SK-N-SH (cell line): ENCODE measurements at regions not wholly inside any gene's neighbourhood (a gene's known extent, or its start where the extent isn't known, plus 50 kb on each side); places are given as distances from the start of the nearest gene placed in this dataset.

Experiments
- CTCF ChIA-PET: fragments of 300-600, 350-600 bp; formaldehyde crosslinking; extraction: SDS; loops from one replicate; lab custom pipeline; 2021; lab: Yijun Ruan, JAX
- POLR2A ChIA-PET: fragments of 350-600 bp; sonication (Branson Sonifier 250); formaldehyde crosslinking; extraction: SDS; loops from one replicate; lab custom pipeline; 2020; ENCODE audit warnings: antibody characterized with exemption, inconsistent platforms; lab: Yijun Ruan, JAX
- DNase-seq: peaks from one replicate; pipeline ENCODE4 v3.0.0; 2012
- H2AFZ ChIP-seq: fragments of 200-600 bp; sonication (generic); 2 replicates; pipeline ENCODE4 v1.8.1; 2016; ENCODE audit warnings: antibody characterized with exemption, mild to moderate bottlenecking, low read depth
- H3F3A ChIP-seq: fragments of 200-600 bp; sonication (generic); replicated peaks from 2 replicates; pipeline ENCODE3; 2016; ENCODE audit warnings: antibody characterized with exemption, mild to moderate bottlenecking; ENCODE audit not compliant: insufficient read depth
- H3K27ac ChIP-seq, 2 experiments: fragments of 200-500 bp in 1 of 2; fragments of 200-600 bp in 1 of 2; sonication (Bioruptor generic) in 1 of 2; sonication (generic), shearing (Covaris generic) in 1 of 2; 2 replicates each; pipeline versions ENCODE4 v1.5.1 to v1.6.1; 2014 to 2016; ENCODE audit warnings: low read depth in 2 of 2, inconsistent platforms in 1 of 2, low read length in 1 of 2, mild to moderate bottlenecking in 1 of 2, mixed read lengths in 1 of 2
- H3K27me3 ChIP-seq: fragments of 200-600 bp; sonication (generic), shearing (Covaris generic); 2 replicates; pipeline ENCODE4 v1.6.1; 2016; ENCODE audit warnings: mixed run types; ENCODE audit not compliant: insufficient read depth
- H3K36me3 ChIP-seq, 2 experiments: fragments of 200-500 bp in 1 of 2; fragments of 200-600 bp in 1 of 2; sonication (Bioruptor generic) in 1 of 2; sonication (generic) in 1 of 2; replicated peaks in 1 of 2; 2 replicates each; pipeline versions ENCODE3 to v1.5.1; 2014 to 2016; ENCODE audit warnings: low read length in 1 of 2, mild to moderate bottlenecking in 1 of 2; ENCODE audit not compliant: insufficient read depth in 2 of 2, control insufficient read depth in 1 of 2
- H3K4me1 ChIP-seq, 2 experiments: fragments of 200-500 bp in 1 of 2; fragments of 200-600 bp in 1 of 2; sonication (Bioruptor generic) in 1 of 2; sonication (generic), shearing (Covaris generic) in 1 of 2; 2 replicates each; pipeline versions ENCODE4 v1.5.1 to v1.6.1; 2014 to 2016; ENCODE audit warnings: low read depth in 1 of 2, low read length in 1 of 2, mixed run types in 1 of 2; ENCODE audit not compliant: insufficient read depth in 2 of 2, control insufficient read depth in 1 of 2
- H3K4me2 ChIP-seq: fragments of 200-600 bp; sonication (generic), shearing (Covaris generic); 2 replicates; pipeline ENCODE4 v1.6.1; 2017; ENCODE audit warnings: mixed run types
- H3K4me3 ChIP-seq, 2 experiments: fragments of 200-500 bp in 1 of 2; fragments of 200-600 bp in 1 of 2; sonication (Bioruptor generic) in 1 of 2; sonication (generic), shearing (Covaris generic) in 1 of 2; 2 replicates each; pipeline versions ENCODE4 v1.5.1 to v1.8.1; 2014 to 2016; ENCODE audit warnings: low read depth in 2 of 2, inconsistent platforms in 1 of 2, low read length in 1 of 2, mild to moderate bottlenecking in 1 of 2, mixed read lengths in 1 of 2, moderate library complexity in 1 of 2
- H3K79me2 ChIP-seq: fragments of 200-600 bp; sonication (generic); 2 replicates; pipeline ENCODE4 v1.8.1; 2017; ENCODE audit warnings: mild to moderate bottlenecking; ENCODE audit not compliant: insufficient read depth
- H3K9ac ChIP-seq: fragments of 200-600 bp; sonication (generic); 2 replicates; pipeline ENCODE4 v1.6.1; 2017; ENCODE audit warnings: mixed run types
- H3K9me2 ChIP-seq: fragments of 200-600 bp; sonication (generic); 2 replicates; pipeline ENCODE4 v1.6.1; 2017; ENCODE audit warnings: mixed run types
- H3K9me3 ChIP-seq: fragments of 200-600 bp; sonication (generic); 2 replicates; pipeline ENCODE4 v1.6.1; 2017; ENCODE audit warnings: mixed run types, mild to moderate bottlenecking, moderate library complexity
- H4K20me1 ChIP-seq: fragments of 200-600 bp; sonication (generic); 2 replicates; pipeline ENCODE4 v1.6.1; 2017; ENCODE audit warnings: mild to moderate bottlenecking, mixed run types; ENCODE audit not compliant: insufficient read depth
- ELF1 ChIP-seq: IDR thresholded peaks from 2 replicates; pipeline ENCODE4 v1.4.0; 2012
- NFIC ChIP-seq: IDR thresholded peaks from 2 replicates; pipeline ENCODE4 v1.4.0; 2012; ENCODE audit warnings: borderline replicate concordance
- POLR2AphosphoS5 ChIP-seq: IDR thresholded peaks from 2 replicates; pipeline ENCODE4 v1.6.1; 2012; ENCODE audit warnings: low read depth, low read length
- RAD21 ChIP-seq: IDR thresholded peaks from 2 replicates; pipeline ENCODE4 v1.6.1; 2012; ENCODE audit warnings: mild to moderate bottlenecking, low read length
- RCOR1 ChIP-seq: fragments of 150-350 bp; IDR thresholded peaks from 2 replicates; pipeline ENCODE4 v1.6.1; 2017; ENCODE audit warnings: antibody characterized with exemption, low read length
- REST ChIP-seq: IDR thresholded peaks from 2 replicates; pipeline ENCODE4 v1.6.1; 2012; ENCODE audit warnings: mild to moderate bottlenecking, low read depth, low read length, moderate library complexity
- RFX5 ChIP-seq: IDR thresholded peaks from 2 replicates; pipeline ENCODE4 v1.6.1; 2012; ENCODE audit warnings: mild to moderate bottlenecking, improper control_type of control experiment, low read length
- TAF1 ChIP-seq: IDR thresholded peaks from 2 replicates; pipeline ENCODE4 v1.6.1; 2012; ENCODE audit warnings: low read depth, mild to moderate bottlenecking, low read length, moderate library complexity, borderline replicate concordance
- USF1 ChIP-seq: IDR thresholded peaks from 2 replicates; pipeline ENCODE4 v1.4.0; 2012; ENCODE audit warnings: low read depth, borderline replicate concordance
- USF2 ChIP-seq: fragments of 150-350 bp; IDR thresholded peaks from 2 replicates; pipeline ENCODE4 v1.6.1; 2017; ENCODE audit warnings: antibody characterized with exemption, low read length, low read depth, borderline replicate concordance
- WGBS: methylation state at CpG from one replicate; pipeline ENCODE4 v1.1.6; 2017; ENCODE audit warnings: low lambda C conversion rate; 5-methylcytosine and 5-hydroxymethylcytosine counted together
- TF ChIP-seq, protein P1 (sequence below): IDR thresholded peaks from 2 replicates; pipeline ENCODE4 v1.4.0; 2012; ENCODE audit warnings: low read depth

DNA sequence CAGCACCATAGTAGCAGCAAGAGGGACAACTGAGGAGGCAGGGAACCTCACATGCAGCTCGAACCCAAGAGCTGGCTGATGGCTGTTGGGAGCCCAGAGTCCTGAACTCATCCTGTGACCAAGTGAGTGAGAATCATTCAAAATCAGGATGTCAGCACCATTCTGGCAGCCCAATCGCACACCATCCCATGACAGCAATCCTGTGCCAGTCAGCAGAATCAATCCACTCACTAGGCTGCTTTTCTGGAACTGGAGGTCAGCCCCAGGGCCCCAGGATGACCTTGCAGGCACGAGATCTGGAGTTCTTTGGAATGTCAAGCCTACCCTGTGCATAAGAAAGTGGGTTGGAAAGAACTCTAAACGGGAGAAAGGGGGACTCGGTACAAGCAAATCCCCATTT, 67.8 kb upstream of the TAF11L2 start:
- H3K4me1 ChIP-seq: no peaks in the 10 kb centered on the region; a peak in 1 of 4 replicates
- H3K4me3 ChIP-seq: no peak overlapping the region
- no peak overlapping the region for H3K9ac ChIP-seq
- no peaks in the 10 kb centered on the region for H3F3A ChIP-seq
- CTCF ChIA-PET: interaction anchor here (1.0 kb wide), 1 partner anchor 214 kb away, joined by 3 read pairs; no protein-coding TSS in a partner anchor
- 31% methylated on average over 4 of the region's 5 CpGs for WGBS
- TF ChIP-seq REST (no peak), ELF1 (no peak)
- TF ChIP-seq, all 33 proteins: peak for 0
- H3K27me3 ChIP-seq: no peaks in the 10 kb centered on the region
- POLR2A ChIA-PET: no interaction called here
- no peaks in the 10 kb centered on the region for H3K9me2 ChIP-seq
- H3K4me2 ChIP-seq: no peak overlapping the region
- H3K27ac ChIP-seq: no peak overlapping the region
- DNase-seq: no peak
- no peaks in the 10 kb centered on the region for H3K36me3 ChIP-seq
- H2AFZ ChIP-seq: no peak overlapping the region
- H3K79me2 ChIP-seq: no peaks in the 10 kb centered on the region
- no peaks in the 10 kb centered on the region for H4K20me1 ChIP-seq
- no peaks in the 10 kb centered on the region for H3K9me3 ChIP-seq

- no peaks in the 10 kb centered on the region for H3K79me2 ChIP-seq
- TF ChIP-seq TAF1 (no peak), USF2 (no peak), RFX5 (no peak), RCOR1 (no peak), POLR2AphosphoS5 (no peak), NFIC (no peak), RAD21 (no peak), USF1 (no peak)
- TF ChIP-seq, protein P1, sequence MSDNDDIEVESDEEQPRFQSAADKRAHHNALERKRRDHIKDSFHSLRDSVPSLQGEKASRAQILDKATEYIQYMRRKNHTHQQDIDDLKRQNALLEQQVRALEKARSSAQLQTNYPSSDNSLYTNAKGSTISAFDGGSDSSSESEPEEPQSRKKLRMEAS: no peak
- no peaks in the 10 kb centered on the region for H3K9me2 ChIP-seq
- H3K9ac ChIP-seq: no peak overlapping the region
- CTCF ChIA-PET: interaction anchor here (1.0 kb wide), 1 partner anchor 215 kb away, joined by 3 read pairs; no protein-coding TSS in a partner anchor
- 73% methylated on average over 8 of the region's 8 CpGs for WGBS
- POLR2A ChIA-PET: no interaction called here
- H3K36me3 ChIP-seq: no peaks in the 10 kb centered on the region
- no peaks in the 10 kb centered on the region for H3K27me3 ChIP-seq
- H3K27ac ChIP-seq: no peak overlapping the region
- H2AFZ ChIP-seq: no peak overlapping the region
- no peak overlapping the region for H3K4me2 ChIP-seq
- H3K4me1 ChIP-seq: no peaks in the 10 kb centered on the region; a peak in 1 of 4 replicates
- no peaks in the 10 kb centered on the region for H4K20me1 ChIP-seq
- DNase-seq: no peak
- no peak overlapping the region for H3K4me3 ChIP-seq
- no peaks in the 10 kb centered on the region for H3F3A ChIP-seq
- H3K9me3 ChIP-seq: no peaks in the 10 kb centered on the region
Observed at GRCh38 chr5:17431272-17432050, 66.6 kb upstream of the TAF11L2 start.
